Spleen (tissue), 11 donors: ENCODE measurements at regions not wholly inside any gene's neighbourhood (a gene's known extent, or its start where the extent isn't known, plus 50 kb on each side); places are given as distances from the start of the nearest gene placed in this dataset.

ENCODE experiments used
- DNase-seq: peaks from one replicate; pipeline ENCODE4 v3.0.0-alpha.2; 2020
- H3K27ac ChIP-seq, 8 donors: fragments of 200-600 bp; sonication (generic) in 7 of 8; 1 replicate in 4 of 8; 2 replicates in 4 of 8; pipeline versions ENCODE4 v1.5.0 to v1.8.0; 2016 to 2021; ENCODE audit warnings: inconsistent platforms in 4 of 8, mild to moderate bottlenecking in 4 of 8, moderate library complexity in 1 of 8
- H3K27me3 ChIP-seq, 7 donors: fragments of 200-600 bp; sonication (generic) in 6 of 7; replicated peaks in 1 of 7; 1 replicate in 4 of 7; 2 replicates in 3 of 7; pipeline versions ENCODE4 v1.5.0 to v1.8.0; 2016 to 2021; ENCODE audit warnings: inconsistent platforms in 3 of 7, mild to moderate bottlenecking in 1 of 7
- H3K36me3 ChIP-seq, 6 donors: fragments of 200-600 bp; sonication (generic) in 5 of 6; 1 replicate in 4 of 6; 2 replicates in 2 of 6; pipeline versions ENCODE4 v1.5.0 to v1.8.0; 2016 to 2021; ENCODE audit warnings: inconsistent platforms in 2 of 6
- H3K4me1 ChIP-seq, 6 donors: fragments of 200-600 bp; sonication (generic) in 5 of 6; 1 replicate in 3 of 6; 2 replicates in 3 of 6; pipeline versions ENCODE4 v1.5.0 to v1.8.0; 2016 to 2021; ENCODE audit warnings: inconsistent platforms in 3 of 6
- H3K4me3 ChIP-seq, 8 donors: fragments of 200-600 bp; sonication (generic) in 7 of 8; 1 replicate in 4 of 8; 2 replicates in 4 of 8; pipeline versions ENCODE4 v1.5.0 to v1.8.0; 2016 to 2021; ENCODE audit warnings: inconsistent platforms in 4 of 8, mild to moderate bottlenecking in 4 of 8, moderate library complexity in 2 of 8
- H3K9me3 ChIP-seq, 8 donors: fragments of 200-600 bp; sonication (generic) in 7 of 8; 1 replicate in 4 of 8; 2 replicates in 4 of 8; pipeline versions ENCODE4 v1.5.0 to v1.8.0; 2016 to 2021; ENCODE audit warnings: inconsistent platforms in 4 of 8
- CTCF ChIP-seq, 11 experiments: fragments of 200-600 bp in 7 of 11; fragments of 450-650 bp in 4 of 11; sonication (generic) in 4 of 11; IDR thresholded peaks in 8 of 11; conservative IDR thresholded peaks in 3 of 11; 1 replicate in 7 of 11; 2 replicates in 4 of 11; pipeline versions ENCODE4 v1.4.0 to v1.8.0; 2016 to 2021; ENCODE audit warnings: antibody characterized with exemption in 11 of 11, inconsistent platforms in 4 of 11, mild to moderate bottlenecking in 1 of 11
- POLR2A ChIP-seq, 3 donors: fragments of 450-650 bp; IDR thresholded peaks; one replicate each; pipeline ENCODE4 v1.5.1; 2017; ENCODE audit warnings: antibody characterized with exemption in 3 of 3, mild to moderate bottlenecking in 1 of 3
- POLR2AphosphoS5 ChIP-seq, 3 donors: sonication (generic); formaldehyde crosslinking; IDR thresholded peaks; one replicate each; pipeline ENCODE4 v1.5.1; 2017; ENCODE audit warnings: antibody characterized with exemption in 3 of 3
- WGBS, 5 donors: extraction: QIAGEN DNeasy Blood & Tissue Kit in 3 of 5; methylation state at CpG; one replicate each; pipeline versions ENCODE4 v1.1.5 to v1.1.7; 2013 to 2018; 5-methylcytosine and 5-hydroxymethylcytosine counted together
- intact Hi-C: fragments of 100-400 bp; cut with DNase I; formaldehyde crosslinking; loops from one replicate; pipeline ENCODE4 v1.15.0; 2023; ENCODE audit warnings: low total_unique reads
- donor health status: healthy with polysubstance abuse.
- donor health status: DM: no; HTN: no; CAD: no; lungs with moderate emphysema.
- donor health status: DM: no; HTN: no; CAD: no.
- donor health status: Bipolar disorder and iron deficiency.
- donor health status: healthy.
- donor health status: DM: no; HTN: no; CAD: no.
- donor health status: DM: yes; HTN: yes; CAD: no.

GRCh38 chr14:87073880-87074570, 919.0 kb downstream of the GALC start:
- H3K36me3 ChIP-seq: no peaks in the 10 kb centered on the region
- peaks cover 0 to 4% (median 0%) of the 10 kb centered on the region in 8 donors for H3K9me3 ChIP-seq
- 86 to 94% (median 87%) methylated on average over 5 of the region's 5 CpGs for WGBS, 5 donors
- DNase-seq: no peak
- H3K4me3 ChIP-seq: no peak overlapping the region
- intact Hi-C loops: no loop called here
- H3K27me3 ChIP-seq: no peaks in the 10 kb centered on the region
- no peaks in the 10 kb centered on the region for H3K4me1 ChIP-seq
- no peak overlapping the region for H3K27ac ChIP-seq
- TF ChIP-seq POLR2AphosphoS5 (IDR thresholded peaks at IDR 0.05) (no peak), CTCF (IDR thresholded peaks at IDR 0.05 in 8 of 11, conservative IDR thresholded peaks at IDR 0.05 in 3 of 11) (no peak), POLR2A (IDR thresholded peaks at IDR 0.05) (no peak)

GRCh38 chr14:87067591-87067990, 925.4 kb downstream of the GALC start:
- Histone ChIP-seq H3K27ac (no peak overlapping the region), H3K4me1 (no peaks in the 10 kb centered on the region), H3K27me3 (no peaks in the 10 kb centered on the region), H3K36me3 (no peaks in the 10 kb centered on the region), H3K4me3 (no peak overlapping the region), H3K9me3 (peaks cover 0 to 3% (median 0%) of the 10 kb centered on the region in 8 donors)
- intact Hi-C loops: no loop called here
- no peak for DNase-seq
- TF ChIP-seq CTCF (IDR thresholded peaks at IDR 0.05 in 8 of 11, conservative IDR thresholded peaks at IDR 0.05 in 3 of 11) (no peak), POLR2A (IDR thresholded peaks at IDR 0.05) (no peak), POLR2AphosphoS5 (IDR thresholded peaks at IDR 0.05) (no peak)
- 83 to 95% (median 93%) methylated on average over 11 of the region's 11 CpGs for WGBS, 5 donors

GRCh38 chr14:87067061-87067460, 925.9 kb downstream of the GALC start:
- Histone ChIP-seq H3K9me3 (no peaks in the 10 kb centered on the region), H3K4me3 (no peak overlapping the region), H3K4me1 (no peaks in the 10 kb centered on the region), H3K27me3 (no peaks in the 10 kb centered on the region), H3K36me3 (no peaks in the 10 kb centered on the region), H3K27ac (no peak overlapping the region)
- WGBS, 5 donors: 62 to 78% (median 71%) methylated on average over 4 of the region's 4 CpGs
- TF ChIP-seq CTCF (IDR thresholded peaks at IDR 0.05 in 8 of 11, conservative IDR thresholded peaks at IDR 0.05 in 3 of 11) (no peak), POLR2AphosphoS5 (IDR thresholded peaks at IDR 0.05) (no peak), POLR2A (IDR thresholded peaks at IDR 0.05) (no peak)
- intact Hi-C loops: no loop called here
- no peak for DNase-seq

GRCh38 chr14:87066221-87066817, 926.7 kb downstream of the GALC start:
- Histone ChIP-seq H3K4me3 (no peak overlapping the region), H3K27ac (no peak overlapping the region), H3K9me3 (no peaks in the 10 kb centered on the region), H3K36me3 (no peaks in the 10 kb centered on the region), H3K4me1 (no peaks in the 10 kb centered on the region), H3K27me3 (no peaks in the 10 kb centered on the region)
- TF ChIP-seq POLR2A (IDR thresholded peaks at IDR 0.05): no peak
- no peak for TF ChIP-seq POLR2AphosphoS5 (IDR thresholded peaks at IDR 0.05)
- TF ChIP-seq CTCF (IDR thresholded peaks at IDR 0.05 in 8 of 11, conservative IDR thresholded peaks at IDR 0.05 in 3 of 11): no peak
- intact Hi-C loops: no loop called here
- no peak for DNase-seq
- 85 to 94% (median 92%) methylated on average over 2 of the region's 2 CpGs for WGBS, 5 donors
